ENCODE measurements at regions not wholly inside any gene's neighbourhood (a gene's known extent, or its start where the extent isn't known, plus 50 kb on each side); places are given as distances from the start of the nearest gene placed in this dataset.

DNA sequence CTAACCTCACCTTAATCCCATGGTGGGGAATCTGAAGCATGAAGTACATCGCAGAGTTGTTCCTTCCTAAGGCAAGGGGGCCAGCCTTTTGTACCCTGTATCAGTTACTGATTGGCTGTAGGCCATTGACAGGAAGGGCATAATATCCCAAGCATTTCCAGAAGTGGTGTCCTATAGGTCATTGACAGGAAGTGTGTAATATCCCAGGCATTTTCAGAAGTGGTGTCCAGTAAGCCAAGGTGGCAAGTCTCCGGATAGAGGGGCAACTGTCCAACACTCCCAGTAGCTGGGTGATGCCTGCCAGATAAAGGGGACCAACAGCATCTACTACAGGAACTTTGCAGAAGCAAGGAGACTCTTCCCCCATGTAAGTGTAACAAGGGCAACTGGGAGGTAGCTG is 52.1 kb upstream of the MYRIP start:
- Histone ChIP-seq H3K27me3 (no peaks in the 10 kb centered on the region), H3K27ac (no peak overlapping the region), H3K4me3 (no peak overlapping the region), H3K36me3 (no peaks in the 10 kb centered on the region), H3K9me3 (no peaks in the 10 kb centered on the region), H3K4me1 (no peaks in the 10 kb centered on the region)
- WGBS, 2 donors (ENCODE audit: low coverage in 1 of 2) = 83 to 91% methylated on average over 1 of the region's 2 CpGs
- no peak for ATAC-seq
- TF ChIP-seq POLR2A (IDR thresholded peaks at IDR 0.05) (no peak), POLR2AphosphoS5 (IDR thresholded peaks at IDR 0.05) (no peak), EP300 (IDR thresholded peaks at IDR 0.05) (no peak), CTCF (IDR thresholded peaks at IDR 0.05) (no peak)

Data from gastroesophageal sphincter (tissue), 4 donors.